Epithelial cell of prostate (primary cell): ENCODE measurements at regions not wholly inside any gene's neighbourhood (a gene's known extent, or its start where the extent isn't known, plus 50 kb on each side); places are given as distances from the start of the nearest gene placed in this dataset.
A peak's percentile ranks its signal among the peaks of the same experiment; 100 is the strongest.
"Not testable (repeated sequence)": the region's sequence is repeated elsewhere in the genome, so short reads cannot be mapped to it uniquely, and the experiment has no call there.

Source experiments
- DNase-seq: peaks from one replicate; pipeline ENCODE4 v3.0.0-alpha.2; 2011; ENCODE audit warnings: low read depth, low spot score
- H3K27ac ChIP-seq: fragments of 450-650 bp; 2 replicates; pipeline ENCODE4 v1.5.1; 2017; ENCODE audit warnings: mild to moderate bottlenecking

GRCh38 chr2:145394181-145394580, 874.3 kb upstream of the ZEB2 start:
- no peak for DNase-seq

GRCh38 chr2:145386973-145387372, 867.1 kb upstream of the ZEB2 start:
- no peak overlapping the region for H3K27ac ChIP-seq
- DNase-seq, result no peak

More at GRCh38 chr2:145394181-145394580, 874.3 kb upstream of the ZEB2 start:
- H3K27ac ChIP-seq, result no peak overlapping the region

GRCh38 chr2:145383961-145384360, 864.0 kb upstream of the ZEB2 start:
- no peak for DNase-seq
- no peak overlapping the region for H3K27ac ChIP-seq

GRCh38 chr2:145380436-145381017, 860.6 kb upstream of the ZEB2 start:
- no peak overlapping the region for H3K27ac ChIP-seq
- peak; percentile 33 for DNase-seq

GRCh38 chr2:145379934-145380333, 860.0 kb upstream of the ZEB2 start:
- no peak overlapping the region for H3K27ac ChIP-seq
- no peak for DNase-seq

GRCh38 chr2:145374165-145374564, 854.2 kb upstream of the ZEB2 start:
- no peak for DNase-seq
- H3K27ac ChIP-seq, result no peak overlapping the region

GRCh38 chr2:145367334-145367733, 847.4 kb upstream of the ZEB2 start:
- H3K27ac ChIP-seq, DNase-seq: not testable (repeated sequence)

GRCh38 chr2:145366341-145366740, 846.4 kb upstream of the ZEB2 start:
- no peak overlapping the region for H3K27ac ChIP-seq
- DNase-seq, result no peak

- H3K27ac ChIP-seq, result no peak overlapping the region
- DNase-seq, result no peak
Measured at GRCh38 chr2:145360129-145360790, 840.3 kb upstream of the ZEB2 start.

GRCh38 chr2:145359561-145359960, 839.6 kb upstream of the ZEB2 start:
- no peak for DNase-seq
- H3K27ac ChIP-seq, result no peak overlapping the region

- H3K27ac ChIP-seq, result no peak overlapping the region
- DNase-seq, result no peak
Measured at GRCh38 chr2:145356056-145356455, 836.1 kb upstream of the ZEB2 start.

GRCh38 chr2:145352484-145352883, 832.6 kb upstream of the ZEB2 start:
- H3K27ac ChIP-seq, result no peak overlapping the region
- DNase-seq, result no peak

GRCh38 chr2:145351864-145352425, 832.0 kb upstream of the ZEB2 start:
- DNase-seq, result no peak
- H3K27ac ChIP-seq, result no peak overlapping the region

GRCh38 chr2:145350011-145350410, 830.1 kb upstream of the ZEB2 start:
- no peak for DNase-seq
- no peak overlapping the region for H3K27ac ChIP-seq

GRCh38 chr2:145344076-145344724, 824.3 kb upstream of the ZEB2 start:
- no peak overlapping the region for H3K27ac ChIP-seq
- DNase-seq, result no peak

GRCh38 chr2:145343287-145343686, 823.4 kb upstream of the ZEB2 start:
- DNase-seq, result no peak
- H3K27ac ChIP-seq, result no peak overlapping the region

- no peak for DNase-seq
- H3K27ac ChIP-seq, result no peak overlapping the region
Measured at GRCh38 chr2:145341536-145341935, 821.6 kb upstream of the ZEB2 start.

GRCh38 chr2:145339646-145340045, 819.7 kb upstream of the ZEB2 start:
- H3K27ac ChIP-seq, result no peak overlapping the region
- no peak for DNase-seq

- no peak for DNase-seq
Measured at GRCh38 chr2:145332210-145332898, 812.4 kb upstream of the ZEB2 start.

GRCh38 chr2:145329971-145330370, 810.1 kb upstream of the ZEB2 start:
- no peak for DNase-seq
- no peak overlapping the region for H3K27ac ChIP-seq

More at GRCh38 chr2:145332210-145332898, 812.4 kb upstream of the ZEB2 start:
- H3K27ac ChIP-seq, result no peak overlapping the region

GRCh38 chr2:145325485-145325884, 805.6 kb upstream of the ZEB2 start:
- DNase-seq, result peak; percentile 69
- peak overlapping the region; percentile 59 for H3K27ac ChIP-seq
